ENCODE measurements at regions not wholly inside any gene's neighbourhood (a gene's known extent, or its start where the extent isn't known, plus 50 kb on each side); places are given as distances from the start of the nearest gene placed in this dataset.

GRCh38 chr10:107383357-107383756 lies 218.9 kb upstream of the SORCS1 start:
- H3K4me1 ChIP-seq (ENCODE audit: control insufficient read depth in 4 of 4, insufficient read depth in 4 of 4, low read length in 3 of 4) = no peaks in the 10 kb centered on the region
- TF ChIP-seq MAX (IDR thresholded peaks at IDR 0.05) = no peak
- no peak for TF ChIP-seq RXRA (IDR thresholded peaks at IDR 0.05)
- no peak for TF ChIP-seq NR2F2 (IDR thresholded peaks at IDR 0.05)
- no peak for TF ChIP-seq ATF3 (IDR thresholded peaks at IDR 0.05)
- TF ChIP-seq HNF4A (conservative IDR thresholded peaks at IDR 0.05) = no peak
- TF ChIP-seq EGR1 (IDR thresholded peaks at IDR 0.05; ENCODE audit: low read depth in 2 of 2) = no peak
- no peak for TF ChIP-seq TAF1 (conservative IDR thresholded peaks at IDR 0.05)
- no peak for TF ChIP-seq REST (IDR thresholded peaks at IDR 0.05)
- no peak for TF ChIP-seq FOXA1 (IDR thresholded peaks at IDR 0.05)
- TF ChIP-seq ZBTB33 (IDR thresholded peaks at IDR 0.05) = no peak
- no peak for TF ChIP-seq GABPA (IDR thresholded peaks at IDR 0.05 in 1 of 2, conservative IDR thresholded peaks at IDR 0.05 in 1 of 2)
- TF ChIP-seq FOXA2 (IDR thresholded peaks at IDR 0.05) = no peak
- 81% methylated on average over 3 of the region's 3 CpGs for WGBS
- DNase-seq (ENCODE audit: low spot score) = no peak
- no peak overlapping the region for H3K4me3 ChIP-seq (ENCODE audit: low read depth in 1 of 3, low read length in 3 of 3)
- H3K9me3 ChIP-seq (ENCODE audit: control insufficient read depth in 4 of 4, low read length in 3 of 4) = no peaks in the 10 kb centered on the region
- no peak overlapping the region for H3K9ac ChIP-seq (ENCODE audit: low read depth in 1 of 2, low read length in 2 of 2)
- no peaks in the 10 kb centered on the region for H3K27me3 ChIP-seq (ENCODE audit: control insufficient read depth in 4 of 4, insufficient read depth in 4 of 4, low read length in 3 of 4)
- H3K36me3 ChIP-seq (ENCODE audit: control insufficient read depth in 4 of 4, insufficient read depth in 3 of 4, low read depth in 1 of 4, low read length in 3 of 4) = no peaks in the 10 kb centered on the region
- H3K27ac ChIP-seq (ENCODE audit: low read depth in 1 of 2, low read length in 2 of 2) = no peak overlapping the region

GRCh38 chr10:107379601-107380000 lies 215.1 kb upstream of the SORCS1 start:
- TF ChIP-seq RAD21 (IDR thresholded peaks at IDR 0.05) = no peak
- no peak for TF ChIP-seq FOXA2 (IDR thresholded peaks at IDR 0.05)
- no peak for TF ChIP-seq HNF4A (conservative IDR thresholded peaks at IDR 0.05)
- no peak for TF ChIP-seq RXRA (IDR thresholded peaks at IDR 0.05)
- TF ChIP-seq GABPA (IDR thresholded peaks at IDR 0.05 in 1 of 2, conservative IDR thresholded peaks at IDR 0.05 in 1 of 2) = no peak
- TF ChIP-seq ATF3 (IDR thresholded peaks at IDR 0.05) = no peak
- TF ChIP-seq NR2F2 (IDR thresholded peaks at IDR 0.05) = no peak
- no peak for TF ChIP-seq YY1 (IDR thresholded peaks at IDR 0.05)
- TF ChIP-seq EGR1 (IDR thresholded peaks at IDR 0.05; ENCODE audit: low read depth in 2 of 2) = no peak
- TF ChIP-seq REST (IDR thresholded peaks at IDR 0.05) = no peak
- TF ChIP-seq TAF1 (conservative IDR thresholded peaks at IDR 0.05) = no peak
- no peak for TF ChIP-seq SP1 (IDR thresholded peaks at IDR 0.05)
- no peak for TF ChIP-seq MAX (IDR thresholded peaks at IDR 0.05)
- TF ChIP-seq HNF4G (IDR thresholded peaks at IDR 0.05) = no peak
- no peak for TF ChIP-seq JUND (IDR thresholded peaks at IDR 0.05)
- H3K36me3 ChIP-seq (ENCODE audit: control insufficient read depth in 4 of 4, insufficient read depth in 3 of 4, low read depth in 1 of 4, low read length in 3 of 4) = no peaks in the 10 kb centered on the region
- H3K9me3 ChIP-seq (ENCODE audit: control insufficient read depth in 4 of 4, low read length in 3 of 4) = no peaks in the 10 kb centered on the region
- H3K4me3 ChIP-seq (ENCODE audit: low read depth in 1 of 3, low read length in 3 of 3) = no peak overlapping the region
- no peak for DNase-seq (ENCODE audit: low spot score)
- H3K9ac ChIP-seq (ENCODE audit: low read depth in 1 of 2, low read length in 2 of 2) = no peak overlapping the region
- WGBS = 81% methylated on average over 2 of the region's 2 CpGs
- no peak overlapping the region for H3K27ac ChIP-seq (ENCODE audit: low read depth in 1 of 2, low read length in 2 of 2)
- H3K27me3 ChIP-seq (ENCODE audit: control insufficient read depth in 4 of 4, insufficient read depth in 4 of 4, low read length in 3 of 4) = no peaks in the 10 kb centered on the region
- H3K4me1 ChIP-seq (ENCODE audit: control insufficient read depth in 4 of 4, insufficient read depth in 4 of 4, low read length in 3 of 4) = no peaks in the 10 kb centered on the region

Data from liver (tissue), 7 donors.